KMS-11 (cell line): ENCODE measurements at regions not wholly inside any gene's neighbourhood (a gene's known extent, or its start where the extent isn't known, plus 50 kb on each side); places are given as distances from the start of the nearest gene placed in this dataset.

ENCODE experiments used
- H2AFZ ChIP-seq: fragments of 200-600 bp; sonication (generic); 2 replicates; pipeline ENCODE4 v1.6.1; 2016; ENCODE audit warnings: antibody characterized with exemption, mixed run types, low read depth
- H3K27ac ChIP-seq: fragments of 200-600 bp; sonication (generic); 2 replicates; pipeline ENCODE4 v1.6.1; 2016; ENCODE audit warnings: mild to moderate bottlenecking, mixed run types
- H3K27me3 ChIP-seq: fragments of 200-600 bp; sonication (generic); 2 replicates; pipeline ENCODE4 v1.6.1; 2017; ENCODE audit warnings: mild to moderate bottlenecking, low read depth, mixed run types, moderate library complexity; ENCODE audit not compliant: insufficient read depth
- H3K36me3 ChIP-seq: fragments of 200-600 bp; sonication (generic); 2 replicates; pipeline ENCODE4 v1.6.1; 2017; ENCODE audit warnings: mild to moderate bottlenecking, mixed run types; ENCODE audit not compliant: insufficient read depth
- H3K4me1 ChIP-seq: fragments of 200-600 bp; sonication (generic); 2 replicates; pipeline ENCODE4 v1.6.1; 2016; ENCODE audit warnings: mild to moderate bottlenecking, low read depth, mixed run types; ENCODE audit not compliant: poor library complexity, severe bottlenecking
- H3K4me2 ChIP-seq: fragments of 200-600 bp; sonication (generic); 2 replicates; pipeline ENCODE4 v1.7.0; 2016; ENCODE audit warnings: mild to moderate bottlenecking, mixed run types
- H3K4me3 ChIP-seq: fragments of 200-600 bp; sonication (generic); IDR thresholded peaks from 2 replicates; pipeline ENCODE4 v1.6.1; 2017; ENCODE audit warnings: low read depth, low read length, mixed read lengths; ENCODE audit not compliant: insufficient read depth
- H3K79me2 ChIP-seq: fragments of 200-600 bp; sonication (generic); 2 replicates; pipeline ENCODE4 v1.6.1; 2016; ENCODE audit warnings: low read depth, mixed run types; ENCODE audit not compliant: insufficient read depth
- H3K9ac ChIP-seq: fragments of 200-600 bp; sonication (generic); 2 replicates; pipeline ENCODE4 v1.6.1; 2016; ENCODE audit warnings: mild to moderate bottlenecking, mixed run types
- H4K20me1 ChIP-seq: fragments of 200-600 bp; sonication (generic); 2 replicates; pipeline ENCODE4 v1.6.1; 2016; ENCODE audit warnings: mild to moderate bottlenecking, mixed run types; ENCODE audit not compliant: insufficient read depth
- TF ChIP-seq, protein P1 (sequence below): fragments of 200-600 bp; sonication (generic); conservative IDR thresholded peaks from 2 replicates; pipeline ENCODE4 v1.6.1; 2017; ENCODE audit warnings: low read depth, mild to moderate bottlenecking, antibody characterized with exemption, low read length, moderate library complexity, mixed read lengths

DNA sequence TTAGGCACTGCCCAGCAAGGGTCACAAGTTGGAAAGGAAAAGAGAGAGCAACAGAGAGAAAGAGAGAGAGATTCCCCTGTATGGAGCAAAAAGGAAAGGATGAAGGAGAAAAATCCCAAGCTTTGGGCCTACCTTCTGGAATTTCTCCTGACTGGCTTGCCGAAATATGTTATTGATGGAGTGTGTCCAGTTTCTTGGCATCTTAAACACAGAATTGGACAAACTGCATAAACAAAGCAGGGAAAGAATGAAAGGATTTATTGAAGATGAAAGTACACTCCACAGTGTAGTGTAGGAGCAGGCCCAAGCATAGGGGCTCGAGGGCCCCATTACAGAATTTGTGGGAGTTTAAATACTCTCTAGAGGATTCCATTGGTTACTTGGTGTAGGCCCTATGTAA lies 627.8 kb upstream of the CNTNAP2 start:
- TF ChIP-seq, protein P1, sequence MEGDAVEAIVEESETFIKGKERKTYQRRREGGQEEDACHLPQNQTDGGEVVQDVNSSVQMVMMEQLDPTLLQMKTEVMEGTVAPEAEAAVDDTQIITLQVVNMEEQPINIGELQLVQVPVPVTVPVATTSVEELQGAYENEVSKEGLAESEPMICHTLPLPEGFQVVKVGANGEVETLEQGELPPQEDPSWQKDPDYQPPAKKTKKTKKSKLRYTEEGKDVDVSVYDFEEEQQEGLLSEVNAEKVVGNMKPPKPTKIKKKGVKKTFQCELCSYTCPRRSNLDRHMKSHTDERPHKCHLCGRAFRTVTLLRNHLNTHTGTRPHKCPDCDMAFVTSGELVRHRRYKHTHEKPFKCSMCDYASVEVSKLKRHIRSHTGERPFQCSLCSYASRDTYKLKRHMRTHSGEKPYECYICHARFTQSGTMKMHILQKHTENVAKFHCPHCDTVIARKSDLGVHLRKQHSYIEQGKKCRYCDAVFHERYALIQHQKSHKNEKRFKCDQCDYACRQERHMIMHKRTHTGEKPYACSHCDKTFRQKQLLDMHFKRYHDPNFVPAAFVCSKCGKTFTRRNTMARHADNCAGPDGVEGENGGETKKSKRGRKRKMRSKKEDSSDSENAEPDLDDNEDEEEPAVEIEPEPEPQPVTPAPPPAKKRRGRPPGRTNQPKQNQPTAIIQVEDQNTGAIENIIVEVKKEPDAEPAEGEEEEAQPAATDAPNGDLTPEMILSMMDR: no peak
- no peaks in the 10 kb centered on the region for H3K4me1 ChIP-seq
- H3K36me3 ChIP-seq: no peaks in the 10 kb centered on the region
- H3K4me2 ChIP-seq: no peak overlapping the region
- no peak overlapping the region for H3K4me3 ChIP-seq
- no peaks in the 10 kb centered on the region for H3K27me3 ChIP-seq
- no peak overlapping the region for H2AFZ ChIP-seq
- H3K9ac ChIP-seq: no peak overlapping the region
- no peaks in the 10 kb centered on the region for H3K79me2 ChIP-seq
- H3K27ac ChIP-seq: no peak overlapping the region
- H4K20me1 ChIP-seq: no peaks in the 10 kb centered on the region

DNA sequence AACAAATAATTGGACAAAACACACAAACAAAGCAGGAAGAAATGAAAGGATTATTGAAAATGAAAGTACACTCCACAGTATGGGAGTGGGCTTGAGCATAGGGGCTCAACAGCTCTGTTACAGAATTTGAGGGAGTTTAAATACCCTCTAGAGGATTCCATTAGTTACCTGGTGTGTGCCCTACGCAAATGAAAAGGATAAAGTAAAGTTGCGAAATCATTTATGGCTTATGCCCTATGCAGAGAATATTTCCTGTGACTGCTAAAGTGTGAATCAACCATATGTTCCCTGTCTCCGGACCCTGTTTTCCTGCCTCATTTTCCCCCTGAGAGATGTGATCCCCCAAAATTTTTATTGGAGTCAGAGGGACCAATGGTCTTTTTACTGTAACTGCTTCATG lies 634.6 kb upstream of the CNTNAP2 start:
- H3K36me3 ChIP-seq: no peaks in the 10 kb centered on the region
- no peaks in the 10 kb centered on the region for H3K4me1 ChIP-seq
- H2AFZ ChIP-seq: no peak overlapping the region
- H3K4me3 ChIP-seq: no peak overlapping the region
- H3K9ac ChIP-seq: no peak overlapping the region
- H4K20me1 ChIP-seq: no peaks in the 10 kb centered on the region
- H3K27me3 ChIP-seq: no peaks in the 10 kb centered on the region
- TF ChIP-seq, protein P1: no peak
- H3K79me2 ChIP-seq: no peaks in the 10 kb centered on the region
- H3K27ac ChIP-seq: no peak overlapping the region
- no peak overlapping the region for H3K4me2 ChIP-seq

DNA sequence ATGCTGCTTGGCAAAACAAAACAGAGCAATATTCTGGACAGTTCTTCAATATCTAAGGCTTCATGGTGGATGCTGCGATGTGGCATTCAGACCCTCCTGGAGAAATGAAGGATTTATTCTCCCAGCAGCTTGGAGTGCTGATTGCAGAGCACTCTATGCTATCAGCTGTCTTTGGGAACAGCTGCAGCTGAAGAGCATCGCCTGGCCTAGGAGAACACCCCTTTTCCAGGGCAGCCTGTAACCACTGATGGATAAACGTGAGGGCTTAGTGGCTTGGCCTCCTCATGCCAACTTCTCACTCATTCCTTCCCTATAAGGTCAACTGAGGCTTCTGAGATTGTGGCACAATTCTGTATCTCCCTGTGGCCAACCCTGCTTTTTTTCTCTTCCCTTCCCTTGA lies 638.1 kb upstream of the CNTNAP2 start:
- no peak overlapping the region for H3K9ac ChIP-seq
- no peaks in the 10 kb centered on the region for H3K36me3 ChIP-seq
- H3K4me2 ChIP-seq: no peak overlapping the region
- no peak overlapping the region for H2AFZ ChIP-seq
- no peaks in the 10 kb centered on the region for H3K4me1 ChIP-seq
- no peaks in the 10 kb centered on the region for H3K79me2 ChIP-seq
- no peak overlapping the region for H3K4me3 ChIP-seq
- H3K27me3 ChIP-seq: no peaks in the 10 kb centered on the region
- no peaks in the 10 kb centered on the region for H4K20me1 ChIP-seq
- H3K27ac ChIP-seq: no peak overlapping the region
- TF ChIP-seq, protein P1: no peak

DNA sequence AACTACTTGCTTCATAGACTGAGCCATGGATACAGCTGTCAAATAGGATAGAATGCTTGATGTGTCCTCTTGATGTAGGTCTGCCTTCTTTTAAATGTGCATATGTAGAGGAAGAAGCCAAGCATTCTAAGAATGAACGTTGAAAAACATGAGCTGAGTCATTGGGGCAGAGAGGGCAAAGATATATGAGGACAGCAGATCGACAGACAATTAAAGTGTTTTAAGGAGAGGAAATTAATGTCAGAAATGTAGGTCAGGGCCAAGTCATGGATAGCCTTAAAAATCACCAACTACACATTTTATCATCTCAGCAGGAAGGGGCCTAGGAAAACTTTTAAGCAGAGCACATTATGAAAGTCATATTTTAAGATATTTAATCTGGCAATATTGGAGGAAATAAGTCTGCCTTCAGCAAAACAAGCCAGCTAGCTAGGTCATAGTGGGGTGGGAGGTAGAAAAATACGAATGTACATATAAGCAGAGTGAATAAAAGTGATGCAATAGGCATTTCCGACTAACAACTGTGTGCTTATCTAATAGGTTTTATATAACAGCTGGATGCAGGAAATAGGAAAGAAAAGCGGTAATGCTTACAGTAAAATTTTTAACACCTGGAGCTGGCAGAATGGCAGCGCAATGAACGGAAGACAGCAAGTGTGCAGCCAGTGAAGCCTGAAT lies 638.3 kb upstream of the TPK1 start:
- Histone ChIP-seq H3K36me3 (no peaks in the 10 kb centered on the region), H3K27me3 (no peaks in the 10 kb centered on the region), H3K4me1 (no peaks in the 10 kb centered on the region), H3K9ac (no peak overlapping the region), H3K4me2 (no peak overlapping the region), H3K27ac (no peak overlapping the region), H4K20me1 (no peaks in the 10 kb centered on the region), H2AFZ (no peak overlapping the region), H3K4me3 (no peak overlapping the region), H3K79me2 (no peaks in the 10 kb centered on the region)
- TF ChIP-seq, protein P1: no peak
